DND-41 (cell line): ENCODE measurements at regions not wholly inside any gene's neighbourhood (a gene's known extent, or its start where the extent isn't known, plus 50 kb on each side); places are given as distances from the start of the nearest gene placed in this dataset.

Experiments
- EZH2 ChIP-seq: IDR thresholded peaks from 3 replicates; pipeline ENCODE4 v1.6.1; 2012; ENCODE audit warnings: borderline replicate concordance, low read depth, mild to moderate bottlenecking, moderate library complexity, low read length, inconsistent platforms; ENCODE audit not compliant: severe bottlenecking
- TF ChIP-seq, protein P1 (sequence below): IDR thresholded peaks from 2 replicates; pipeline ENCODE4 v1.5.1; 2012; ENCODE audit warnings: borderline replicate concordance, low read length, moderate library complexity, mild to moderate bottlenecking; ENCODE audit not compliant: poor library complexity, severe bottlenecking; ENCODE audit errors: extremely low read depth

DNA sequence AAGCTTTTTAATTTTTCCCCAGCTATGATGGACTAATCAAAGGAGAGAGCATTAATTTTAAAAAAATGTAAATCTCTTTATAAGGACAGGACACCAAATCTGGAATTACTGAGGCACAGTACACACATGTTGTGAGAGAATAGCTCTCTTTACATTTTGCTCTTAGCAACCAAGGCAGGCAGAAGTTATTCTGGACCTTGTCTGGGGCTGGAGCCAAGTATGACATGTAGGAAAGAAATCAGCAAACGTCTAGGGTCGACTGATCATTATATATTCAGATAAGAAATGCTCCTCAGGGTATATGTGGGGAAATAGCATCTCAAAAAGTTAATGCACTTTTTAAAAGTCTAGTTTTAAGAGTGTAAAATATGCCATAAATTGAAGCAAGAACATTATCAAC, 1330.0 kb upstream of the CELF4 start:
- TF ChIP-seq, protein P1, sequence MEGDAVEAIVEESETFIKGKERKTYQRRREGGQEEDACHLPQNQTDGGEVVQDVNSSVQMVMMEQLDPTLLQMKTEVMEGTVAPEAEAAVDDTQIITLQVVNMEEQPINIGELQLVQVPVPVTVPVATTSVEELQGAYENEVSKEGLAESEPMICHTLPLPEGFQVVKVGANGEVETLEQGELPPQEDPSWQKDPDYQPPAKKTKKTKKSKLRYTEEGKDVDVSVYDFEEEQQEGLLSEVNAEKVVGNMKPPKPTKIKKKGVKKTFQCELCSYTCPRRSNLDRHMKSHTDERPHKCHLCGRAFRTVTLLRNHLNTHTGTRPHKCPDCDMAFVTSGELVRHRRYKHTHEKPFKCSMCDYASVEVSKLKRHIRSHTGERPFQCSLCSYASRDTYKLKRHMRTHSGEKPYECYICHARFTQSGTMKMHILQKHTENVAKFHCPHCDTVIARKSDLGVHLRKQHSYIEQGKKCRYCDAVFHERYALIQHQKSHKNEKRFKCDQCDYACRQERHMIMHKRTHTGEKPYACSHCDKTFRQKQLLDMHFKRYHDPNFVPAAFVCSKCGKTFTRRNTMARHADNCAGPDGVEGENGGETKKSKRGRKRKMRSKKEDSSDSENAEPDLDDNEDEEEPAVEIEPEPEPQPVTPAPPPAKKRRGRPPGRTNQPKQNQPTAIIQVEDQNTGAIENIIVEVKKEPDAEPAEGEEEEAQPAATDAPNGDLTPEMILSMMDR, result no peak
- TF ChIP-seq EZH2, result no peak
